NCI-H748 (cell line): ENCODE measurements at regions not wholly inside any gene's neighbourhood (a gene's known extent, or its start where the extent isn't known, plus 50 kb on each side); places are given as distances from the start of the nearest gene placed in this dataset.
"Not testable (repeated sequence)": the region's sequence is repeated elsewhere in the genome, so short reads cannot be mapped to it uniquely, and the experiment has no call there.

ENCODE experiments used
- DNase-seq: peaks from one replicate; lab custom pipeline; 2025; ENCODE audit not compliant: unreplicated experiment; lab: John Stamatoyannopoulos, UW

- no peak for DNase-seq
Measured at GRCh38 chr21:35451276-35451675, 402.2 kb upstream of the RUNX1 start.

- no peak for DNase-seq
Measured at GRCh38 chr21:35450830-35451229, 401.7 kb upstream of the RUNX1 start.

- no peak for DNase-seq
Measured at GRCh38 chr21:35449846-35450245, 400.7 kb upstream of the RUNX1 start.

GRCh38 chr21:35448876-35449599 lies 399.9 kb upstream of the RUNX1 start:
- no peak for DNase-seq

GRCh38 chr21:35444391-35444790 lies 395.3 kb upstream of the RUNX1 start:
- DNase-seq = no peak

GRCh38 chr21:35441868-35442582 lies 392.9 kb upstream of the RUNX1 start:
- no peak for DNase-seq

- DNase-seq = peak; percentile 20
Measured at GRCh38 chr21:35438643-35439404, 389.7 kb upstream of the RUNX1 start.

- DNase-seq = no peak
Measured at GRCh38 chr21:35437941-35438340, 388.8 kb upstream of the RUNX1 start.

- no peak for DNase-seq
Measured at GRCh38 chr21:35436899-35437298, 387.8 kb upstream of the RUNX1 start.

- DNase-seq = not testable (repeated sequence)
Measured at GRCh38 chr21:35432601-35433000, 383.5 kb upstream of the RUNX1 start.

GRCh38 chr21:35430260-35430659 lies 381.2 kb upstream of the RUNX1 start:
- DNase-seq = no peak

- no peak for DNase-seq
Measured at GRCh38 chr21:35428937-35429336, 379.8 kb upstream of the RUNX1 start.

- DNase-seq = no peak
Measured at GRCh38 chr21:35428489-35428888, 379.4 kb upstream of the RUNX1 start.

GRCh38 chr21:35428001-35428320 lies 378.9 kb upstream of the RUNX1 start:
- DNase-seq = no peak

- peak; percentile 2 for DNase-seq
Measured at GRCh38 chr21:35427320-35428000, 378.4 kb upstream of the RUNX1 start.

GRCh38 chr21:35426897-35427296 lies 377.8 kb upstream of the RUNX1 start:
- no peak for DNase-seq

GRCh38 chr21:35426469-35426868 lies 377.4 kb upstream of the RUNX1 start:
- no peak for DNase-seq

GRCh38 chr21:35424122-35424521 lies 375.0 kb upstream of the RUNX1 start:
- DNase-seq = no peak

GRCh38 chr21:35423709-35424108 lies 374.6 kb upstream of the RUNX1 start:
- no peak for DNase-seq

GRCh38 chr21:35422011-35422410 lies 372.9 kb upstream of the RUNX1 start:
- no peak for DNase-seq

GRCh38 chr21:35421221-35421620 lies 372.1 kb upstream of the RUNX1 start:
- DNase-seq = no peak
